ENCODE measurements at regions not wholly inside any gene's neighbourhood (a gene's known extent, or its start where the extent isn't known, plus 50 kb on each side); places are given as distances from the start of the nearest gene placed in this dataset.

DNA sequence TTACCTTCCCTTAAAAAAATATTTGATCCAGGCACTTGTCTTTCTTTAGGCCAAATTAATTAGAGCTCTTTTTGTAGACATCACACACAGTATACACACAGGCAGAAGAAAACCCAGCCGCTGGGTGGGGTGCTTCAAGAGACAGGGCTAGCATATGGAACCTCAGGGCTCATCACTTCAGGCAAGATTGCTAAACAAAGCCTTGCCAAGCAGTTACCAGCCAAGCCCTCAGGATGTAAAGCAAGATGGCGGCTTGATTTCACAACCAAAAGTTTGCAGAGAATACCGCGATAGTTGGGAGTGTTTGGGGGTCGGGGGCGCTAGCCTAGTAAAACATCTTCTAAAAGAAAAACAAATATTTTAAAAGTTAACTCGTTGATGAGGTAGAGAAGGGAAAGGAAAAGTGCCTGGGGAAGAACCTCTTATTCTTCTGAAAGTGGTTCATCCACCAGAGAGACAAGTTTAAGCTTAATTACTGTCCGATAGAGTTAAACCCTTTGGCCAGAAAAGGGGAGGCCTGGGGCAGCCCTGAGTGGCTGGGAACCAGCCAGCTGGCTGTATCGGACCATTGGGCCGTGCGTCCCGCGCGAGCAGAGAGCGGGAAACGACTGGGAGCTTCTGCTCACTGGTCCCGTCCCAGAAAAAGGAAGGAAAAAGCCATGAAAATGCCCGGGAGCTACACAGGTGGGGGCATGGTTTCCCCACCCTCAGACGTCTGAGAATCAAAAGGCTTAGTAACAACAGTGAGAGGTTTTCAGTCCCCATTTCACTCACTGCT is 254.9 kb upstream of the PCDH20 start:
- TF ChIP-seq, protein P1, sequence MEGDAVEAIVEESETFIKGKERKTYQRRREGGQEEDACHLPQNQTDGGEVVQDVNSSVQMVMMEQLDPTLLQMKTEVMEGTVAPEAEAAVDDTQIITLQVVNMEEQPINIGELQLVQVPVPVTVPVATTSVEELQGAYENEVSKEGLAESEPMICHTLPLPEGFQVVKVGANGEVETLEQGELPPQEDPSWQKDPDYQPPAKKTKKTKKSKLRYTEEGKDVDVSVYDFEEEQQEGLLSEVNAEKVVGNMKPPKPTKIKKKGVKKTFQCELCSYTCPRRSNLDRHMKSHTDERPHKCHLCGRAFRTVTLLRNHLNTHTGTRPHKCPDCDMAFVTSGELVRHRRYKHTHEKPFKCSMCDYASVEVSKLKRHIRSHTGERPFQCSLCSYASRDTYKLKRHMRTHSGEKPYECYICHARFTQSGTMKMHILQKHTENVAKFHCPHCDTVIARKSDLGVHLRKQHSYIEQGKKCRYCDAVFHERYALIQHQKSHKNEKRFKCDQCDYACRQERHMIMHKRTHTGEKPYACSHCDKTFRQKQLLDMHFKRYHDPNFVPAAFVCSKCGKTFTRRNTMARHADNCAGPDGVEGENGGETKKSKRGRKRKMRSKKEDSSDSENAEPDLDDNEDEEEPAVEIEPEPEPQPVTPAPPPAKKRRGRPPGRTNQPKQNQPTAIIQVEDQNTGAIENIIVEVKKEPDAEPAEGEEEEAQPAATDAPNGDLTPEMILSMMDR (conservative IDR thresholded peaks at IDR 0.05; ENCODE audit: low read depth): no peak
- POLR2A ChIA-PET (ENCODE audit: low non-redundant PET): no interaction called here
- no peak for DNase-seq (ENCODE audit: low spot score)
- H3K27ac ChIP-seq: no peak overlapping the region
- CTCF ChIA-PET: no interaction called here

DNA sequence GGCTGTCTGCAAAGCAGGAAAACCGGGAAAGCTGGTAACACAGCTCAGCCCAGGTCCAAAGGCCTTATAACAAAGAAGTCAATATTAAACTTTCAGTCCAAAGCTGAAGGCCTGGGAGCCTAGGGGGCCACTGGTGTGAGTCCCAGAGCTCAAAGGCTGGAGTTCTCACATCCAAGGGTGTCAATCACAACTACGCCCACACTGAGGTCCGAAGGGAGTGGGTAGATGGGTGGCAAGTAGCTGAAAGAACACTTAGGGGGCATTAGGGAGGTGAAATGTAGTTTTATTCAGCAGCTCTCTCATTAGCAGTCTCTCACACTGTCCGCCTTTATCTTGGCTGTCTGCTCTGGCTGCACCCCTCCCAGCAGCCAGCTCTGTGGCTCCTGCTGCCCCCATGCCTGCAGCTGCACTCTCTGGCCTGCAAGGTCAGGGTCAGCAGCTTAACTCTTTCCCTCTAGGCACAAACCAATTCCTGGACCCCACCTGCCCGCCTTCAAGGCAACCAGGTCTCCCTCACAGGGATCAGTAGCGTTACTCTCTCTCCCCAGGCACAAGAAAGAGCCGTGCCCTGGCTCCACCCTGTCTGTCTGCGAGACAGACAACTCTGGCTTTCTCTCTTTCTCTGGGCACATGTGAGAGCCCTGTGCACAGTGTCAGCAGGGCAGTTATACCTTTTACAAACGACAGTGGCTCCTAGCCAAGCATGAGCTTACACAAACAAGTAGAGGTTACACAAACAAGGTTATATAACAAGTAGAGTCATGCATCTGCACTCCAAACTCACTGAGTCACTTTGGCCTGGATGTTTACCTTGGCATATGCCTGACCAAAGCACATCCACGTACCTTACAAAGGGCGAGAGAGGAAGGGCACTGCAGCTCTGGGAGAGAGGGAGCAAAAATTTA is 249.4 kb upstream of the PCDH20 start:
- ChIA-PET POLR2A (ENCODE audit: low non-redundant PET) (no interaction called here), CTCF (no interaction called here)
- H3K27ac ChIP-seq: no peak overlapping the region
- DNase-seq (ENCODE audit: low spot score): peak; percentile 45
- TF ChIP-seq, protein P1 (conservative IDR thresholded peaks at IDR 0.05; ENCODE audit: low read depth): no peak

DNA sequence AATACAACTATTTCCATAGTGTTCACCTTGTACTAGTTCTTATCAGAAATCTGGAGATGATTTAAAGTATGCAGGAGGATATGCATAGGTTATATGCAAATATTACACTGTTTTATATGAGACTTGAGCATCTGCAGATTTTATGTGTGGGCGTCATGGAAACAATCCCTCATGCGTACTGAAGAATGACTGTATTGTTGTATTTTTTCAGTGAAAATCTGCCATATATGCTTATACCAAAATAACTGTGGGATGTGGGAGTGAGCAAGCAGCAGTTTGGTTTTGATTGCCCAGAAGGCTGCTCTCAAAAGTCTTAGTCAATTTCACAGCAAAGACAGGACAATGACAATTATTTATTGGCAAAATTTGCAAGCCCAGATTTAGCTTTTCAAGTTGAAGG is 238.8 kb upstream of the PCDH20 start:
- CTCF ChIA-PET: no interaction called here
- POLR2A ChIA-PET (ENCODE audit: low non-redundant PET): no interaction called here
- TF ChIP-seq, protein P1 (conservative IDR thresholded peaks at IDR 0.05; ENCODE audit: low read depth): no peak
- no peak overlapping the region for H3K27ac ChIP-seq
- DNase-seq (ENCODE audit: low spot score): no peak

DNA sequence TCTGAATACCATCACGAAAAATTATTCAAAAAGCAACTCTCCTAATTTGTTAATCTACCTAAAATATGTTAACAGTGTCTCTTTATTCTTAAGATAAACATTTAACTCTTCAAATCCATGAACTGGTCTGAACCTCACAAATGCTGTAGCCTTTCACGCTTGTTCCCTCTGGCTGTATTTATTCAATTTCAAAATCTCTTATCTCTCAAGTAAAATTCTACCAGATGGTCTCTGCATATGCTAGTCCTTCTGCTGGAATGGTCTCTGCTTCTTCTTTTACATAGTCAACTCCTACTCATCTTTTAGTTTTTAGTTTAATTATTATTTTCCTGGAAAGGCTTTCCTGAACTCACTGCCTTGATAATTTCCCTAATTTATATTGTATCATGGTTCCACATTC is 232.9 kb upstream of the PCDH20 start:
- no peak overlapping the region for H3K27ac ChIP-seq
- ChIA-PET CTCF (no interaction called here), POLR2A (ENCODE audit: low non-redundant PET) (no interaction called here)
- DNase-seq (ENCODE audit: low spot score): no peak
- TF ChIP-seq, protein P1 (conservative IDR thresholded peaks at IDR 0.05; ENCODE audit: low read depth): no peak

DNA sequence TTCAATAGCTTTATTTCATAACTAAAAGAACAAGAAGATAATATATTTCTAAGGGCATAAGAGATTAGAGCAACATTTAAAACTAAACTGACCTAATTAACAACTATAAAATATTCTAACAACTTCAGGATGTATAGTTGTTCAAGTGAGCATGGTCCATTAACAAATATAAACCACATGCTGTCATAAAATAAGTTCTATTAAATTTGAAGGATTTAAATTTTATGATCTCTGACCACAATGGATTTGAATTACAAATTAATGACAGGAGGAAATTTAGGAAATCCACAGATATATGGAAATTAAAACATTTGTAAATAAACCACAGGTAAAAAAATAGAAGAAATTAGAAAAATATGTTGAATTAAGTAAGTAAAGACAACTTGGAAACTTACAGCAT is 196.5 kb upstream of the PCDH20 start:
- DNase-seq (ENCODE audit: low spot score): no peak
- TF ChIP-seq, protein P1 (conservative IDR thresholded peaks at IDR 0.05; ENCODE audit: low read depth): no peak
- ChIA-PET CTCF (interaction anchor here (0.6 kb wide), 1 partner anchor 18 kb away, joined by 4 read pairs; no protein-coding TSS in a partner anchor), POLR2A (ENCODE audit: low non-redundant PET) (no interaction called here)
- H3K27ac ChIP-seq: no peak overlapping the region

DNA sequence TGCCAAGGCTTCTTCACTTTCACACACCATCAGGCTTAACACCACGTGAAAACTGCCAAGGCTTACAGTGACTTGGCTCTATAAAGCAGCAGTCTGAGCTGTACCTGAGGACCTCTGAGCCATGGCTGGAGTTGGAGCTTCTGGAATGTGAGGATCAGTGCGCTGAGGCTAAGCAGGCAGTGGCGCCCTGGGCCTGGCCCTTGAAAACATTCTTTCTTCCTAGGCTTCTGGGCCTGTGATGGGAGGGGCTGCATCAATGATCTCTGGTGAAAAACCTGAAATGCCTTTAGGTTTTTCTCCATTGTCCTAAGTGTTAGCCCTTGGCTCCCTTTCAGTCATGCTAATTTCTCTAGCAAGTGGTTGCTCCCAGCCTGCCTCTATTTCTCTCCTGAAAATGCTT is 192.5 kb upstream of the PCDH20 start:
- no peak for DNase-seq (ENCODE audit: low spot score)
- CTCF ChIA-PET: interaction anchor here (0.6 kb wide), 1 partner anchor 38 kb away, joined by 5 read pairs; no protein-coding TSS in a partner anchor
- no peak overlapping the region for H3K27ac ChIP-seq
- TF ChIP-seq, protein P1 (conservative IDR thresholded peaks at IDR 0.05; ENCODE audit: low read depth): no peak
- POLR2A ChIA-PET (ENCODE audit: low non-redundant PET): no interaction called here
